ENCODE measurements at regions not wholly inside any gene's neighbourhood (a gene's known extent, or its start where the extent isn't known, plus 50 kb on each side); places are given as distances from the start of the nearest gene placed in this dataset.

GRCh38 chr4:144594471-144594986, 51.4 kb upstream of the HHIP start:
- TF ChIP-seq CTCF (IDR thresholded peaks at IDR 0.05): no peak
- WGBS, 2 donors: 56 to 77% methylated on average over 1 of the region's 1 CpG

DNA sequence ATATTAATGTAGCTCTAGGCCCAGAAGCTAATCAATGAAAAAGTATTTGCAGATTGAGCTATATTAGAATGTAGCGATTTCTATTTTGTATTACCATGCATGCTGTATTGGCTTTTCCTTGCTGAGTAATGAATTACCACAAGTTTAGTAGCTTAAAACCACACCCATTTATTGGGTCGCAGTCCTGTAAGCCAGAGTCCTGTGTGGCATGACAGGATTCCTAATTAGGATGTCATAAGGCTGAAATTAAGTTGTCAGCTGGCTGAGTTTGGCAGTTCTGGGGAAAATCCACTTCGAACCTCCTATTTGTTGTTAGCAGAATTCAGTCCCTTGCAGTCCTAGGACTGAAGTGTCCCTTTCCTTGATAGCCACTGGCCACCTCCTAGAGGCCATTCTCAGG, 50.3 kb upstream of the HHIP start:
- Histone ChIP-seq H3K4me3 (no peak overlapping the region), H3K4me1 (no peaks in the 10 kb centered on the region), H3K27me3 (no peaks in the 10 kb centered on the region), H3K36me3 (no peaks in the 10 kb centered on the region), H3K27ac (no peak overlapping the region), H3K9me3 (no peaks in the 10 kb centered on the region)
- intact Hi-C loops (cut with DNase I): no loop called here
- no peak for TF ChIP-seq CTCF (IDR thresholded peaks at IDR 0.05)
- ATAC-seq (no peak), DNase-seq (no peak)
- 95 to 97% methylated on average over 3 of the region's 3 CpGs for WGBS, 2 donors

More at GRCh38 chr4:144594471-144594986, 51.4 kb upstream of the HHIP start:
- Histone ChIP-seq H3K27me3 (no peaks in the 10 kb centered on the region), H3K36me3 (no peaks in the 10 kb centered on the region), H3K9me3 (no peaks in the 10 kb centered on the region), H3K4me3 (no peak overlapping the region), H3K27ac (no peak overlapping the region), H3K4me1 (no peaks in the 10 kb centered on the region)
- ATAC-seq (no peak), DNase-seq (no peak)
- intact Hi-C loops (cut with DNase I): no loop called here
